Activated T-cell treated with anti-CD3 and anti-CD28 coated beads, Interleukin-2, amount 50 U/mL, for 4 hours (primary cell): ENCODE measurements at regions not wholly inside any gene's neighbourhood (a gene's known extent, or its start where the extent isn't known, plus 50 kb on each side); places are given as distances from the start of the nearest gene placed in this dataset.

ENCODE experiments used
- ATAC-seq, 2 donors: fragments of 200-7000 bp; cut with Tn5 transposase; one replicate each; pipeline ENCODE4 v1.10.0; 2021
- DNase-seq: peaks from one replicate; pipeline ENCODE4 v3.0.0-alpha.2; 2020
- H3K27me3 Mint-ChIP-seq: one replicate; pipeline ENCODE4 v1.8.0; 2021; ENCODE audit warnings: low read depth, mixed read lengths
- H3K36me3 Mint-ChIP-seq: one replicate; pipeline ENCODE4 v1.8.0; 2022; ENCODE audit warnings: mixed read lengths; ENCODE audit not compliant: insufficient read depth
- H3K4me1 Mint-ChIP-seq: one replicate; pipeline ENCODE4 v1.8.0; 2021; ENCODE audit warnings: low read depth, mixed read lengths
- H3K4me3 Mint-ChIP-seq: one replicate; pipeline ENCODE4 v1.8.0; 2021; ENCODE audit warnings: mild to moderate bottlenecking, moderate library complexity, mixed read lengths
- H3K9me3 Mint-ChIP-seq: one replicate; pipeline ENCODE4 v1.8.0; 2021; ENCODE audit warnings: mixed read lengths

DNA sequence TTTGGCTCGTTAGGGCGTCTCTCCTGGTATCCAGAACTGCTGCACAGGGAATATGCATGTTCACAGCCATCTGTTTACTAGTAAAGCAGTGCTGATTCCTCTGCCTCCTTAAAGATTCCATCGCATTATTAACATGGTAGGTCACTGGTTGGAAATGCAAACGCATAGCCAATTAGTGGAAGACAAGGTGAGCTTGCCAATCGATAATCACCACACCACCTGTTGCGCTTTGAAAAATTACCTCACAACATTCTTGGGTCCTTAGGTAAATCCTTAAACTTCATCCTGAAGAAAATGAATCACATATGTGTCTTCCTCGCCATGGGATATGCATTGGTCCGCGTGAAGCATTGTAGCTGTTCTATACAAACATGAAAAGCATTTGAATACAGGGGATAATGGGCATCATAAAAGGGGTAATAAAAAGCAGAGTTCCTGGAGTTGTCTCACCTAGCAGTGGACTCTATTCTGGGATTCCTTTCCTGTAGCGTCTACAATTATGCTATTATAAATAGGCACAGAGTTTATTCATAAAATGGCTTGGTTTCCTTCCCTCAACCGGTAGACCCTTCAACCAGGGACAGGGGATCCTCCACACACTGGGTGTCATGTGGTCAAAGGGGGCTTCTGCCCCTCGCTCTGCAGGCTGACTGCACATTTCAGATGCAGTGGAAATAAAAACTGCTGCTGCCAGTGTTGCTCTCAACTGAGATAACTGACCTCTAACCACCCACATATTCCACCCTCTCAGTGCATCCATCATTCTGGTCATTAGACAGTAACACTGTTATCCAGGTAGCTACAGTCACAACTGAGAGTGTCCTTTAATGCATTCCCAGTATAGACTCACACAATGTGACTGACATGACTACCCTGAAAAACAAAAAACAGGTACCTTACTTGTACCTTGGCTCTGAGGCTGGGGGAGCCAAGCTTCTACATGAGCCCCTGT is 389.2 kb upstream of the NFE2L3 start:
- no peak for DNase-seq
- peaks cover 10% of the 10 kb centered on the region for H3K27me3 Mint-ChIP-seq
- no peak overlapping the region for H3K4me3 Mint-ChIP-seq
- H3K4me1 Mint-ChIP-seq: no peaks in the 10 kb centered on the region
- H3K9me3 Mint-ChIP-seq: no peaks in the 10 kb centered on the region
- ATAC-seq: no peak
- H3K36me3 Mint-ChIP-seq: no peaks in the 10 kb centered on the region

DNA sequence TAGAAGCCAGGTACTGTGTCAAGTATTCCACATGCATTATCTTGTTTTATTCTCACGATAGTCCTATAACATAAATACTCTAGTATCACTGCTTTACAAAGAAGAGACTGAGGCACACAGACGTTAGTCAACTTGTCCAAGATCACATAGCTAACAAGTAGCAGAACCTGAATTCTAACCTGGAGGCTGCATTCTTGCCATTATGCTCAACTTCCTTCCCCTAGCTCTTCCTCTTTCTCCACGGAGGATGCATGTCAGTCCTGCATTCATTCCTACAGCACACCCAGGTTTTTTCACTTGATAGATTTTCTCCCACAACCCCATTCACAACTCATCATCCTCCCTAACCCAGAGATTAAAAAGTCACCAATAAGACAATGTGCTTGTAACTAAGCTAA is 388.5 kb upstream of the NFE2L3 start:
- ATAC-seq (no peak), DNase-seq (no peak)
- Mint-ChIP-seq H3K4me1 (no peaks in the 10 kb centered on the region), H3K27me3 (peaks cover 10% of the 10 kb centered on the region), H3K36me3 (no peaks in the 10 kb centered on the region), H3K4me3 (no peak overlapping the region), H3K9me3 (no peaks in the 10 kb centered on the region)

DNA sequence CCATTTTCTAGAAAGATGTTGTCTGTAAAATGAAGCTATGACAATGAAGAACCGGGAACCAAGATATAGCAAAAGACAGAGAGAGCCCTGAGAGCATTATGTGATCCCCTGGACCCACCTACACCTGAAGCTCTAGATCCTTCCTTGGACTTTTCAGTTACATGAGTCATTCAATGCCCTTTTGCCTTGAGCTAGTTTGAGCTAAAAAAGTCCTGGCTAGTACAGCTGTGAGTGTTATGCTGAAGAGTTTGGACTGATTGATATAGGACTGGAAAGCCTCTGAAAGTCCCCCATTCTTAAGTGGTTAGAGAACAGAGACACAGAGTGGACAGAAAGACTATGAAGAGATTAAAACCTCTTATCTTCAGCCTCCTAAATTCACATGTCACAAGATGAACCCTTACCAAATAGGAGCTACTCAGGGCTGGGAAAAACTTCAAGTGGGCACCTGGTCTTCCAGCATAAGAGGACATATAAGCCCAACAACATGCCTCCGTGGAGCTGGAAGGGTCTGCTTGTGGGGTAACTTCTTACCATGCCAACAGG is 386.8 kb upstream of the NFE2L3 start:
- peaks cover 10% of the 10 kb centered on the region for H3K27me3 Mint-ChIP-seq
- DNase-seq: no peak
- H3K36me3 Mint-ChIP-seq: no peaks in the 10 kb centered on the region
- no peaks in the 10 kb centered on the region for H3K9me3 Mint-ChIP-seq
- no peak overlapping the region for H3K4me3 Mint-ChIP-seq
- H3K4me1 Mint-ChIP-seq: no peaks in the 10 kb centered on the region
- ATAC-seq: no peak

DNA sequence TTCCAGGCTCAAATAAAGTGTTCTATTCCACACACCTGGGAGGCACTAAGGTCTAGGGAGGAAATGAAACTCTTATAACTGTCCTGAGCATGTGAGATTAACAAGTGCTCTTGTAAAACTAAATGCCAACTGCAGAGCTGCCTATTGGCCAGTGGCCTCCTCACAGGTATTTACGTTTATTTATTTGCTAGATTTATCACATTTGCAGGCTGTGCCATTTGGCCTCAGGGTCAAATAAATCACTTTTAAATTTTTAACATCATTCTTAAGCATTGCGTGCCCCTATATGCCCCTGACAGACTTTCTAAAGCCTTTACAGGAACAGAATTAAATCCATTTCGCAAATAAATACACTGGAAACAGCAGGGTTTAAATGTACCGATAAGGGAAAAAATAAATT is 381.8 kb upstream of the NFE2L3 start:
- no peaks in the 10 kb centered on the region for H3K27me3 Mint-ChIP-seq
- ATAC-seq: no peak
- H3K9me3 Mint-ChIP-seq: no peaks in the 10 kb centered on the region
- no peaks in the 10 kb centered on the region for H3K4me1 Mint-ChIP-seq
- no peak overlapping the region for H3K4me3 Mint-ChIP-seq
- no peaks in the 10 kb centered on the region for H3K36me3 Mint-ChIP-seq
- no peak for DNase-seq

DNA sequence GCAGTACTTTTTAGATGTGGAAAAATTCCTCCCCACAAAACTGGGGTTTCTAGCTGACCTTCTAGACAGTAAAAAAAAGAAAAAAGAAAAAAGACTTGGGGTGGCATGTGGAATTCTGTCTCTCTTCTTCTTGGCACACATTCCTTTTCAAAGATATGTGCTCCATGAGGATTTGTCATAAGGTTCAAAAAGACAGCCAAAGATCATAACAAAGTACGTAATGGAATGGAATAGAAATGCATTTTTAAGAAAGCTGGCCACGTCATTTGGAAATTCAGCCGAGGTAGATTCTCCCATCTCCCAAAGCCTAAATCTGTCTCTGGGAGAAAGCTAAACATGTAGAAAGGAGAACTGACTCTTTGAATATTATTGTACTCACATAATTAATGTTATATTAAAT is 381.3 kb upstream of the NFE2L3 start:
- Mint-ChIP-seq H3K36me3 (no peaks in the 10 kb centered on the region), H3K27me3 (no peaks in the 10 kb centered on the region), H3K4me3 (no peak overlapping the region), H3K9me3 (no peaks in the 10 kb centered on the region), H3K4me1 (no peaks in the 10 kb centered on the region)
- ATAC-seq: no peak
- no peak for DNase-seq

DNA sequence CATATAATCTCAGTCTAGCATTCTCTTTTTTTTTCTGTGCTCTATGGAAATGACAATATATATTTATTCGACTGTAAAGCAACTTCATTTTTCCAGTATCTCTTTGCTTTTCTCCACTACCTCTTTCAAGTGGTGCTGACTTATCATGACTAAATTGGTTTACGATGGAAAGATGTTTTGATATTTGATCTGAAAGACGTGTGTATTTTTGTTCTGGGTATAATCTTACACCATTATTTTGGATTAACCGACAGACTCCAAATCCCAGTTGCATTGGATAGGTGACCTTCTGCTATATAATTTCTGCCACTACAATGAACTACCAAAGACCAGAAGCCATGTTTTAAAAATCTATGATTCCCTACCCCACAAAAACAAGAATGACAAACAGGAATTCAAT is 380.5 kb upstream of the NFE2L3 start:
- ATAC-seq (no peak), DNase-seq (no peak)
- Mint-ChIP-seq H3K4me1 (no peaks in the 10 kb centered on the region), H3K27me3 (no peaks in the 10 kb centered on the region), H3K36me3 (no peaks in the 10 kb centered on the region), H3K4me3 (no peak overlapping the region), H3K9me3 (no peaks in the 10 kb centered on the region)

DNA sequence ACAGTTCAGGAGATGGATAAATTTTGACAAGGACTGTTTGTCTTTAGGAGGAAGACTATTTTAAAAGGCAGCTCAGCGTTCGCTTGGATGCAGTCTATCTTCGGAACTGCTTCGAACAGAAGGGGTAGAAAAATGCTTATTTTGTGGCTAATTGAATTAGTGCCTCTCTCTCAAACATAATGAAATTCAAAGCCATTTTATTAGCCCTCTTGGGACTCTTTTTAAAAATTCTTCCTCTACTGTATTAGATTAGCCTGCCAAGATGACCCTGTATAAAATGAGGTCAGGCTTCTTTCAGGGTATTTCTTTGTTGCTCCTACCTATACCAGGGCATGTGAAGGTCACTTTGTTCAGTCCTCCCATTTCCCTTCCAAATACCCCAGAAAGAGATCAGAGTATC is 379.2 kb upstream of the NFE2L3 start:
- Mint-ChIP-seq H3K9me3 (no peaks in the 10 kb centered on the region), H3K36me3 (no peaks in the 10 kb centered on the region), H3K4me3 (no peak overlapping the region), H3K27me3 (peaks cover 3% of the 10 kb centered on the region), H3K4me1 (no peaks in the 10 kb centered on the region)
- ATAC-seq (no peak), DNase-seq (no peak)

DNA sequence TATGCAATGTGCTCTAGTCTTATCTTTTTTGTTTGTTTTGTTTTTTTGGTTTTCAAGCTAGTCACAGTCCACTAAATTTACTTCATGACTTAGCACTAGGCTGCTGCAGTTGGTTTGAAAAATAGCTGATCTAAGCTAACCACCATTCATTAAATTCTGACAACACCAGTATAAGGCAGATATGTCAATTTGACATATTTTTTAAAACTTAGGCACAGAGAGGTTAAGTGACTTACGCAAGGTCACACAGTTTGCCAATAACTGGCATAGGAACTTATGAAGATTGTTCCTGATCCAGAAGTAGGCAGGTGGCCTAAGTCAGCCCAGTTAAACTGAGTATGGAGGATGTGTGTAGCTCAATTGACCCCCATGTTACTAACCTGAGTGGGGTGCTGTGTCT is 377.3 kb upstream of the NFE2L3 start:
- no peak for ATAC-seq
- H3K36me3 Mint-ChIP-seq: no peaks in the 10 kb centered on the region
- no peaks in the 10 kb centered on the region for H3K9me3 Mint-ChIP-seq
- DNase-seq: no peak
- H3K4me1 Mint-ChIP-seq: no peaks in the 10 kb centered on the region
- peaks cover 3% of the 10 kb centered on the region for H3K27me3 Mint-ChIP-seq
- H3K4me3 Mint-ChIP-seq: no peak overlapping the region

DNA sequence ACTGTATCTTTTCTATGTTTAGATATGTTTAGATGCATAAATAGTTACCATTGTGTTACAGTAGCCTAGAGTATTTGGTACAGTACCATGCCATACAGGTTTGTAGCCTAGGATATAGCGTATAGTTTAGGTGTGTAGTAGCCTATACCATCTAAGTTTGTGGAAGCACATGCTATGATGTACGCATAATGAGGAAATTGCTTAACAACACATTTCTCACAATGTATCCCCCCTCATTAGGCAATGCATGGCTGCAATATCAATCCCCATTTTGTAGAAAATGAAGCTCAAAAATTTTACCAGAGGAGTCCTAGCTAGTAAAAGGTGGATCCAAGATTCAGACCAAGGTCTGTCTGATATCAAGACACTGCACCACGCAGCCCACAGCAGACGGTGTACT is 376.4 kb upstream of the NFE2L3 start:
- ATAC-seq: no peak
- no peak overlapping the region for H3K4me3 Mint-ChIP-seq
- H3K36me3 Mint-ChIP-seq: no peaks in the 10 kb centered on the region

DNA sequence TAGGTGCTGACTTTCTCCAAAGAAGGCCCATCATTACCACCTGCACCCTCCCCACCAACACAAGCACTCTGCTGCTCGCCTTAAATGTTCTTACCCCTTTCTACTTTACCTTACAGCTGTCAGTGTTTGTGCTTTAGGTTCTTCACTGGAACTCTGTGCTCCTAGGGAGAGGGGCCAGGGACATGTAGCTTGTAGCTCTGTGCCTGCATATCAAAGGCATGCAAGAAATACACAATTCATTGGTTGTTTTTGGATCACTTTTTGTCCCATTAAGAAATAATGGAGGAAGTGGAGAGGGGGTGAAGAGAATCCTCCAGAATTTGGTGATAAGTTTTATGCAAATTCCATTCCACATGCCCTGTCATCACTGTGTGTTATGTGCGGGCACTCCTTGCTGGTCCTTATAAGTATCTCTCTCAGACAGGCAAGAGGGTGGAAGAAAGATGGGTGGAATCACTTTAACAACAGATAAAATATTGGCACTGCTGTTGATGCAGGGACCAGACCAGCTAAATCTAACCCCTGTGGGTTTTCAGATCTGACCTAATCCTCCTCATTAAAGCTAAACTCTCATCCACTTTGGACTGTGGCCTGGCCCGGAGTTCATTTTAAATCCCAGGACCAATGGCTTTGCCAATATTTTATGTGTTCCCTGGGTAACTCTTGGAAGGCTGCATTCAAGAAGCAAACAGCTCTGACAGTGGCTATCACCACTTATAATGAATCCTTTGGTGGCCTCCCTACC is 375.8 kb upstream of the NFE2L3 start:
- no peaks in the 10 kb centered on the region for H3K9me3 Mint-ChIP-seq
- no peak for ATAC-seq
- no peak for DNase-seq
- no peaks in the 10 kb centered on the region for H3K4me1 Mint-ChIP-seq
- peaks cover 3% of the 10 kb centered on the region for H3K27me3 Mint-ChIP-seq
- H3K36me3 Mint-ChIP-seq: no peaks in the 10 kb centered on the region
- H3K4me3 Mint-ChIP-seq: no peak overlapping the region

More for the DNA sequence above, 376.4 kb upstream of the NFE2L3 start:
- no peaks in the 10 kb centered on the region for H3K9me3 Mint-ChIP-seq
- no peaks in the 10 kb centered on the region for H3K4me1 Mint-ChIP-seq
- peaks cover 3% of the 10 kb centered on the region for H3K27me3 Mint-ChIP-seq
- DNase-seq: no peak

DNA sequence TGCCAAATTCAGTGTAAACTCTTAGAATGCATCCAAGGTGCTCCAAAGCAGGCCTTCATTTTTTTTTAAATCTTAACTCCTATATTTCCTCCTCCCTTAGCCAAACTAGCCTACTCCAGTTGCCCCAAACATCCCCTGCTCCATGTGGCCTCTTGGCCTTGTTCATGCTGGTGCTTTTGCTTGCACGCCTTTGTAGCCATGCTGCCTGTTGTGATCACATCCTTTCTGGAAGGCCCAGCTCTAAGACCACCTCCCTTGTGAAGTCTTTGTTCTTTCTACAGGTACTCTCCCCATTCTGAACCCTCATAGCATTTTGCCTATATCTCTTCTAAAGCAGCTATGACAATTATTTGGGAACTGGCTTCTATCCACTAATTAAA is 375.3 kb upstream of the NFE2L3 start:
- ATAC-seq: no peak
- Mint-ChIP-seq H3K9me3 (no peaks in the 10 kb centered on the region), H3K36me3 (no peaks in the 10 kb centered on the region)

DNA sequence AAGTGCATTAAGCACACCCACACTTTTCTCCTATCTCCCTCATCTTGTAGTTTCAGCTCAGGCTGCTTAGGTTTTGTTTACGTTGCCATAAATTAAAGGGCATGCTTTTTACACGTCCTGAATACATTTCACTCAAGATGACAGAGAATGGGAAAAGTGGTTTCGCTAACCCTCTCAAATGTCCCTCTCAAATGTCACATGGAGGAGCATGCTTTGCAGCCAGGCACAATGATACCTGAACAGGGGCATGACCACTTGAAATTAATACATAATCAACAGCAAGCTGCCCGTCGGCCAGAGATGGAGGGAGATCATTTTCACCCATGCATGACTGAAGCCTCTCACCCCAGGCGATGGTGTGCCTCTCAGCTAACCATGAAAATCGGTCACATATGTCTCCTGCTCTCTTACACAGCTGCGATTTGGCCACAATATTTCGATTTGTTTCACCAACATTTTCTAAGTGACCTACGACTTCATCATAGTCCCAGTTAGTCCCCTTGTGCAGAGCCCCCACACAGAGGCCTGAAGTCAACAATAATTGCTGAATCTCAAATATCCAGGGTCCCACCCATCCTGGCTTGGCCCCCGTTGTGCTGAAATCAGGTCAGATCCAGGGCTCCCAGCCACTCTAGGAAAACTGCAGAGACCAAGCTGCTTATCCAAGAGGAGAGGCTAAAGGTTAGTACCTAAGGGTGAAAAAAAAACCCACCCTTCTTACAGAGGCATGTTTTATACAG is 373.9 kb upstream of the NFE2L3 start:
- no peak for DNase-seq
- ATAC-seq: no peak
- H3K9me3 Mint-ChIP-seq: no peaks in the 10 kb centered on the region
- H3K4me3 Mint-ChIP-seq: no peak overlapping the region
- no peaks in the 10 kb centered on the region for H3K4me1 Mint-ChIP-seq
- H3K36me3 Mint-ChIP-seq: no peaks in the 10 kb centered on the region
- H3K27me3 Mint-ChIP-seq: peaks cover 3% of the 10 kb centered on the region

More for the DNA sequence above, 375.3 kb upstream of the NFE2L3 start:
- DNase-seq: no peak
- Mint-ChIP-seq H3K4me1 (no peaks in the 10 kb centered on the region), H3K27me3 (peaks cover 3% of the 10 kb centered on the region), H3K4me3 (no peak overlapping the region)

DNA sequence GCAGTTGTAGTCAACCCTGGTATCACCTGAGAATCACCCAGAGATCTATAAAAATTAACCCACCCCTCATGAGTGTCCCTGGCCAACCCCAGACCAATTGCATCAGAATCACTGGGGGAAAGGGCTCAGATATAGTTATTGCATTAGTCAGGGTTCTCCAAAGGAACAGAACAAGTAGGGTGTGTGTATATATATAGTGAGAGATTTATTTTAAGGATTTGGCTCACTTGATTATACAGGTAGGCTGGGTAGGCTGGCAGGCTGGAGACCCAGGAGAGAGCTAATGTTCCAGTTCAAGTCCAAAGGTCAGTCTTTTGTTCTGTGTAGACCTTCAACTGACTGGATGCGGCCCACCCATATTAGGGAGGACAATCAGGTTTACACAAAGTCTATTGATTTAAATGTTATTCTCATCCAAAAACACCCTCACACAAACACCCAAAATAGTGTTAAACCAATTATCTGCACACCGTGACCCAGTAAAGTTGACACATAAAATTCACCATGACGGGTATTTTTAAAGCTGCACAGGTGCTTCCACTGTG is 372.9 kb upstream of the NFE2L3 start:
- H3K4me3 Mint-ChIP-seq: no peak overlapping the region
- no peaks in the 10 kb centered on the region for H3K36me3 Mint-ChIP-seq
- ATAC-seq (no peak), DNase-seq (no peak)
- no peaks in the 10 kb centered on the region for H3K9me3 Mint-ChIP-seq
- H3K27me3 Mint-ChIP-seq: peaks cover 3% of the 10 kb centered on the region
- no peaks in the 10 kb centered on the region for H3K4me1 Mint-ChIP-seq

DNA sequence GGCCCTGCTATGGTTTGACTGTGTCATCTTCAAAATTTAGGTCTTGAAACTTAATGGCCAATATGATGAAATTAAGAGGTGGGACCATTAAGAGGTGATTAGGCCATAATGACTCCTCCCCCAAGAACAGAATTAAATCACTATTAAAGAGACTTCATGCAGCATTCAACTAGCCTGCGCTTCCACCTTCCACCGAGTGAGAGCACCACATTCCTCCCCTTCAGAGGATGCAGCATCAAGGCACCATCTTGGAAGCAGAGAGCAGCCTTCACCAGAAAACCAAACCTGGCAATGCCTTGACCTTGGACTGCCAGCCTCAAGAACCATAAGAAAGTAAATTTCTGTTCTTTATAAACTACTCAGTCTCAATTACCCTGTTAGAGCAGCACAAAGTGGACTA is 371.1 kb upstream of the NFE2L3 start:
- ATAC-seq (no peak), DNase-seq (no peak)
- Mint-ChIP-seq H3K27me3 (peaks cover 8% of the 10 kb centered on the region), H3K9me3 (no peaks in the 10 kb centered on the region), H3K4me1 (no peaks in the 10 kb centered on the region), H3K4me3 (no peak overlapping the region), H3K36me3 (no peaks in the 10 kb centered on the region)
